Type B pancreatic cell (in vitro differentiated cells): ENCODE measurements at regions not wholly inside any gene's neighbourhood (a gene's known extent, or its start where the extent isn't known, plus 50 kb on each side); places are given as distances from the start of the nearest gene placed in this dataset.

Source experiments
- DNase-seq: peaks from one replicate; pipeline ENCODE4 v3.0.0; 2021; ENCODE audit warnings: mixed read lengths; ENCODE audit not compliant: unreplicated experiment; ENCODE audit errors: extremely low spot score
- H3K27ac Mint-ChIP-seq: 2 replicates; pipeline ENCODE4 v1.8.0; 2021; ENCODE audit warnings: mild to moderate bottlenecking, mixed read lengths
- H3K27me3 Mint-ChIP-seq: 2 replicates; pipeline ENCODE4 v1.8.0; 2021; ENCODE audit warnings: mixed read lengths
- H3K36me3 Mint-ChIP-seq: 2 replicates; pipeline ENCODE4 v1.8.0; 2021; ENCODE audit warnings: mixed read lengths
- H3K4me1 Mint-ChIP-seq: one replicate; pipeline ENCODE4 v1.8.0; 2021; ENCODE audit warnings: mixed read lengths; ENCODE audit not compliant: unreplicated experiment
- H3K4me3 Mint-ChIP-seq: 2 replicates; pipeline ENCODE4 v1.8.0; 2021; ENCODE audit warnings: mild to moderate bottlenecking, mixed read lengths
- H3K9me3 Mint-ChIP-seq: 2 replicates; pipeline ENCODE4 v1.8.0; 2021; ENCODE audit warnings: mixed read lengths
- TF ChIP-seq, protein P1 (sequence below): fragments of 200-600 bp; sonication (generic); conservative IDR thresholded peaks from 2 replicates; pipeline ENCODE4 v1.5.0; 2021; ENCODE audit warnings: antibody characterized with exemption, mild to moderate bottlenecking

DNA sequence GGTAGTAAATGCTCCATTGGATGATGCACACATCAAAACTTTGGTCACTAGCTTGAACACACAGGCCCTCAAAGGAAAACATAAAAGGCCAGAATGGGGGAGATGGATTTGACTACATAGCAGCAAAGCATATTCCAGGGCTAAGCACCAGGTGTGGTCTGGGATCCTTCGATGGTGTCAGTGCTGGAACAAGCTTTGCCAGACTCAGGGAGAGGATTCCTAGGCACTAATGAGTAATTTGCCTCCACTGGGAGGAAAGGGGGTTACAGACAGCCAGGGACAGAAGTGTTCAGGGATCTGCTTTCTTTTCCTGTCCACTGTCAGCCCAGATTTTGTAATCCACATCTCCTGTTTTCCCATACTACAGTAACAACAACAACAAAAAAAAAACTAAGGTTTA lies 157.2 kb upstream of the OBI1 start:
- no peaks in the 10 kb centered on the region for H3K9me3 Mint-ChIP-seq
- H3K36me3 Mint-ChIP-seq = no peaks in the 10 kb centered on the region
- no peak overlapping the region for H3K27ac Mint-ChIP-seq
- no peaks in the 10 kb centered on the region for H3K4me1 Mint-ChIP-seq
- no peak overlapping the region for H3K4me3 Mint-ChIP-seq
- TF ChIP-seq, protein P1, sequence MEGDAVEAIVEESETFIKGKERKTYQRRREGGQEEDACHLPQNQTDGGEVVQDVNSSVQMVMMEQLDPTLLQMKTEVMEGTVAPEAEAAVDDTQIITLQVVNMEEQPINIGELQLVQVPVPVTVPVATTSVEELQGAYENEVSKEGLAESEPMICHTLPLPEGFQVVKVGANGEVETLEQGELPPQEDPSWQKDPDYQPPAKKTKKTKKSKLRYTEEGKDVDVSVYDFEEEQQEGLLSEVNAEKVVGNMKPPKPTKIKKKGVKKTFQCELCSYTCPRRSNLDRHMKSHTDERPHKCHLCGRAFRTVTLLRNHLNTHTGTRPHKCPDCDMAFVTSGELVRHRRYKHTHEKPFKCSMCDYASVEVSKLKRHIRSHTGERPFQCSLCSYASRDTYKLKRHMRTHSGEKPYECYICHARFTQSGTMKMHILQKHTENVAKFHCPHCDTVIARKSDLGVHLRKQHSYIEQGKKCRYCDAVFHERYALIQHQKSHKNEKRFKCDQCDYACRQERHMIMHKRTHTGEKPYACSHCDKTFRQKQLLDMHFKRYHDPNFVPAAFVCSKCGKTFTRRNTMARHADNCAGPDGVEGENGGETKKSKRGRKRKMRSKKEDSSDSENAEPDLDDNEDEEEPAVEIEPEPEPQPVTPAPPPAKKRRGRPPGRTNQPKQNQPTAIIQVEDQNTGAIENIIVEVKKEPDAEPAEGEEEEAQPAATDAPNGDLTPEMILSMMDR = no peak
- H3K27me3 Mint-ChIP-seq = no peaks in the 10 kb centered on the region
- no peak for DNase-seq

DNA sequence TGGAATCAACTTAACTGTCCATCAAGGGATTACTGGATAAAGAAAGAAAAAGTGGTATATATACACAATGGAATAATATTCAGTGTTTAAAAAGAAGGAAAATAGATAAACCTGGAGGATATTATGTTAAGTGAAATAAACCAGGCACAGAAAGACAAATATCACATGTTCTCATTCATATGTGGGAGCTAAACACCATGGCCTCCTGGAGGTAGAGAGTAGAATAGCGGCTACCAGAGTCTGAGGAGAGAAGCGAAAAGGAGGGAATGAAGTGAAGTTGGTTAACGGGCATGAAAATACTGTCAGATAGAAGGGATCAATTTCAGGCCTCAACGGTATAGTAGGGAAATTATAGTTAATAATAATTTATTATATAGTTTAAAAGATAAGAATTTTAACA lies 147.5 kb upstream of the OBI1 start:
- H3K27ac Mint-ChIP-seq = no peak overlapping the region
- peaks cover 8% of the 10 kb centered on the region for H3K27me3 Mint-ChIP-seq
- no peaks in the 10 kb centered on the region for H3K36me3 Mint-ChIP-seq
- H3K4me3 Mint-ChIP-seq = no peak overlapping the region
- no peak for DNase-seq
- H3K4me1 Mint-ChIP-seq = no peaks in the 10 kb centered on the region
- no peaks in the 10 kb centered on the region for H3K9me3 Mint-ChIP-seq
- TF ChIP-seq, protein P1 = peak; percentile 60

DNA sequence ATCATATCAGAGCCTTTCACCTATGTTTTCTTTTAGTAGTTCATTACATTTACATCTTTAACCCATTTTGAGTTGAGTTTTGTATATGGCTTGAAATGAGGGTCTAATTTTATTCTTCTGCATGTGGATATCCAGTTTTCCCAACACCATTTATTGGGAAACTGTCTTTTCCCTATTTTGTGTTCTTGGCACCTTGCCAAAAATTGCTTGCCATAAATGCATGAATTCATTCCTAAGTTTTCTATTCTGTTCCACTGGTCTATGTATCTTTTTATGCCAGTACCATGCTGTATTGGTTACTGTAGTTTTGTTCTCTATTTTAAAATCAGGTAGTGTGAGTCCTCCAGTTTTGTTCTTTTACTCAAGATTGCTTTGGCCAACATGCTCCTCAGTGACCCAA lies 144.0 kb upstream of the OBI1 start:
- H3K27ac Mint-ChIP-seq = no peak overlapping the region
- H3K4me3 Mint-ChIP-seq = no peak overlapping the region
- H3K4me1 Mint-ChIP-seq = no peaks in the 10 kb centered on the region
- H3K9me3 Mint-ChIP-seq = no peaks in the 10 kb centered on the region
- H3K27me3 Mint-ChIP-seq = peaks cover 8% of the 10 kb centered on the region
- DNase-seq = no peak
- TF ChIP-seq, protein P1 = no peak
- no peaks in the 10 kb centered on the region for H3K36me3 Mint-ChIP-seq

GRCh38 chr13:78787190-78787589 lies 128.2 kb upstream of the OBI1 start:
- Mint-ChIP-seq H3K27ac (no peak overlapping the region), H3K27me3 (no peaks in the 10 kb centered on the region), H3K36me3 (no peaks in the 10 kb centered on the region), H3K4me3 (no peak overlapping the region), H3K4me1 (peaks cover 8% of the 10 kb centered on the region), H3K9me3 (no peaks in the 10 kb centered on the region)
- TF ChIP-seq, protein P1 = no peak
- DNase-seq = no peak

DNA sequence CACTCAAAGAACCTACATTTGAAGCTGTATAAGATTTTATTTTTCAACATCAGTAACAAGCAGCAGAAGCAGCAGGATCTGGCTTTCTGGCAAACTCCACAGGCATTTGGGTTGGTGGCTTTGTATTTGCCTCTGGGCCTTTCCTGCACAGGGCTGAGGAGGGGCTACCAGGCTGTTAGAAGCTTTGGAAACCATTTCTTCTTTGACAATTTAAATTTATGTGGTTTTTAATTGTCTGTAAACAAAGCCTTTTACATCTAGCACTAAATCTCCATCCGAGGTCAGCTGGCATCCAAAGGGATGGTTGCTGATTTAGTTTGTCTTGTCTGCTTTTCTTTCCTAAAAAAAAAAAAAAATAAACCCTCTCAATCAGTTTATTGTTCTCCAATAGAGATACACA lies 127.5 kb upstream of the OBI1 start:
- TF ChIP-seq, protein P1 = no peak
- no peaks in the 10 kb centered on the region for H3K9me3 Mint-ChIP-seq
- no peaks in the 10 kb centered on the region for H3K36me3 Mint-ChIP-seq
- DNase-seq = no peak
- H3K27me3 Mint-ChIP-seq = no peaks in the 10 kb centered on the region
- no peak overlapping the region for H3K4me3 Mint-ChIP-seq
- H3K4me1 Mint-ChIP-seq = peaks cover 8% of the 10 kb centered on the region
- no peak overlapping the region for H3K27ac Mint-ChIP-seq

DNA sequence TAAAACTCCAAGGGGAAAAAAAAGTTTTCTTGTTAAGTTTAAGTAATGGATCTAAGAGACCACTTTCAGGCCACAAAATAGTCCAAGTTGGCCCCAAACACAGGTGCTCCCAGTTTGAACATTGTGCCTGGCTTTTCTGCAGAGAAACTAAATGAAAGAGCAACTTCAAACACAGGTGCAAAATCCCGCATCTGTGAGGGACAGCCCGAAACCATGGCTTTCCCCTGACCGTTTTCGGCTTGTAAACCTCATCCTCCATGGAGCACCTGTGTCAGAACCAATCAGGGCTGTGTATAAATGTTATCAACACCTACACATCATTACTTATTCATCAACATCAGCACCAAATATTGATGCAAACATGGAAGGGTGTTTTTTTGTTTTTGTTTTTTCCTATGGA lies 126.8 kb upstream of the OBI1 start:
- Mint-ChIP-seq H3K4me1 (peaks cover 8% of the 10 kb centered on the region), H3K36me3 (no peaks in the 10 kb centered on the region), H3K27ac (no peak overlapping the region), H3K4me3 (no peak overlapping the region), H3K27me3 (peaks cover 6% of the 10 kb centered on the region), H3K9me3 (no peaks in the 10 kb centered on the region)
- TF ChIP-seq, protein P1 = no peak
- DNase-seq = no peak
